ENCODE measurements at regions not wholly inside any gene's neighbourhood (a gene's known extent, or its start where the extent isn't known, plus 50 kb on each side); places are given as distances from the start of the nearest gene placed in this dataset.
"Not testable (repeated sequence)": the region's sequence is repeated elsewhere in the genome, so short reads cannot be mapped to it uniquely, and the experiment has no call there.

DNA sequence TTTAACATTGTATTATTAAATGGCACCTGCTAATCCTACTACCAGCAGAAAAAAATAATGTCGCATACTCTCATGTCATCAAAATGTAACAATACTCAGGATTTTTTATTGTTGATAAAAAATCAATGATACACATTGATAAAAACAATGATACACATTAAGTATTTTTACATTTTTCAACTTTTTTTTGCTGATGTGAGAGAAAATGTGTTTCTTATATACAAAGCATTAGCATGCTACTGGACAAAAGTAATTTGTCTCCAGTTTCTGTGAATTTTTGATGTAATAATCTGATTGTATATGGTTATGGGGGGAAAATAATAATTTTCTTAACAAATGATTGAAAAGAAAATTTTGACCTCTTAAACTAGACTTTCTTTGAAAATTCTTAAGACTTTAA lies 1256.6 kb upstream of the CNTN5 start:
- ATAC-seq (no peak), DNase-seq (ENCODE audit: missing footprints) (no peak)
- intact Hi-C loops (cut with DNase I): no loop called here

DNA sequence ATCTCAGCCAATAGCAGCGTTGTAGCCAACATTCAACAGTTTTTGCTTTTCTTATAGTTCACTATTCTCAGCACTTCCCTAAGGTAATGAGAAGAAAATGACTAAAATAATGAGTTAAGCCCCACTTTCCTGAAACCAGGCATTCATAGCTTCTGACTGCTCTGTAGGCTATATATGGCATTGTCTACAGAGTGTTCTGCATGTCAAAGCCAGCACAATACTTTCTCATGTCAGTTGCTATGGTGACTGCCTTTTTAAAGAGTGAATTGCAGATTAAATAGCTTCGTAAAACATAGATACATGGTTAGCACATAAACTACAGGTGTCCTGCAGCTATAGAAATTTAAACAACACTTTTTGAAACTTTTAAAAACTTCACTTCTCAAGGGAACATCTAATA lies 1256.1 kb upstream of the CNTN5 start:
- no peak for DNase-seq (ENCODE audit: missing footprints)
- intact Hi-C loops (cut with DNase I): no loop called here
- no peak for ATAC-seq

DNA sequence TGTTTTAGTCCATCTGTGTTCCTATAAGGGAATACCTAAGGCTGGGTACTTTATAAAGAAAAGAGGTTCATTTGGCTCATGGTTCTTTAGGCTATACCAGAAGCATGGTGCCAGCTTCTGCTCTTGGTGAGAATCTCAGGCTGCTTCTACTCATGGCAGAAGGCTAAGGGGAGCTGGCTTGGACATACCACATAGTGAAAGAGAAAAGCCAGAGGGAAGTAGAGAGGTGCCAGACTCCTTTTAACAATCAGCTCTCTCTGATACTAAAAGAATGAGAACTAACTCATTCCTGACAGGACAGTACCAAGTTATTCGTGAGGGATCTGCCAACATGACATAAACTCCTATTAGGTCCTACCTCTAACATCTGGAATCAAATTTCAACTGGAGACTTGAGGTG lies 1250.2 kb upstream of the CNTN5 start:
- DNase-seq (ENCODE audit: missing footprints): no peak
- peak; percentile 76 for ATAC-seq
- intact Hi-C loops (cut with DNase I): no loop called here

DNA sequence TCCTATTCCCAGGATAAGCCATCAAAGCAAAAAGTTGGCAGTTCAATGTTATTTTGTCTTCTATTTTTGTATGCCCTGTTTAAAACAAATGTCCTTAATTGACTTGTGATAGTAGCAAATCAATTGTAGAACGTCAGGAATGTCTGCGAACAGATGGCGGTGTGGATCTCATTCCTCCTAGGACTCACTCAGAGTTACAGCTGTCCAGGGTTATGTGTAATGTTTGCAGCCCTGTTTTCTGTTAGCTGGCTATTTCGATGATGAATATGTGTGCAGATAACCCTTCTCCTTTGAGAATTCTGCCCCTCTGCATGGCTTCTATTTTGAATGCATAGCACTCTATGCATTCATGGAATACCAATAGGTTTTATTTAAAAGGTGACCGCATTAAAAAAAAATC lies 1248.0 kb upstream of the CNTN5 start:
- peak; percentile 74 for ATAC-seq
- no peak for DNase-seq (ENCODE audit: missing footprints)
- intact Hi-C loops (cut with DNase I): no loop called here

DNA sequence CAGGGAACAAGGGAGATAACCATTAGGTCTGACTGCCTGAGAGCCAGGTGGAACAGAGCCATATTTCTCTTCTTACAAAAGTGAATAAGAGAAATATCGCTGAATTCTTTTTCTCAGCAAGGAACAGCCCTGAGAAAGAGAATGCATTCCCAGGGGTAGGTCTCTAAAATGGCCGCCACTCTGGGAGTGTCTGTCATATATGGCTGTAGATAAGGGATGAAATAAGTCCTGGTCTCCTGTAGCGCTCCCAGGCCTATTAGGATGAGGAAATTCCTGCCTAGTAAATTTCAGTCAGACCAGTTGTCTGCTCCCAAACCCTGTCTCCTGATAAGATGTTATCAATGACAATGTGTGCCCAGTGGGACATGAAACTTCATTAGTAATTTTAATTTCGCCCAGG lies 1236.4 kb upstream of the CNTN5 start:
- DNase-seq (ENCODE audit: missing footprints); ATAC-seq; intact Hi-C loops (cut with DNase I): not testable (repeated sequence)

DNA sequence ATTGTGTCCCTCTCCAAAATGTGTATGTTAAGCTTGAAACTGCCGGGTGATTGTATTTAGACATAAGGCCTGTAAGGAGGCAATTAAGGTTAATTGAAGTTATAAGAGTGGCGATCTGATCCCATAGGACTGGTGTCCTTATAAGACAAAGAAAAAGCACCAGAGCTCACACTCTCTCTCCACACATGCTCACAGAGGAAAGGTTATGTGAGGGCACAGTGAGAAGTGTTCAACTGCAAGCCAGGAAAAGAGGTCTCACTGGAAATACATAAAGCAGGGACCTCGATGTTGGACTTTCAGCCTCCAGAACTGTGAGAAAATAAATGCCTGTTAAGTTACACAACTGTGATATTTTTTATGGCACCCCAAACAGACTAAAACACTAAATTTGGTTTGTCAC lies 1233.8 kb upstream of the CNTN5 start:
- DNase-seq (ENCODE audit: missing footprints): no peak
- intact Hi-C loops (cut with DNase I): no loop called here
- ATAC-seq: peak; percentile 52

DNA sequence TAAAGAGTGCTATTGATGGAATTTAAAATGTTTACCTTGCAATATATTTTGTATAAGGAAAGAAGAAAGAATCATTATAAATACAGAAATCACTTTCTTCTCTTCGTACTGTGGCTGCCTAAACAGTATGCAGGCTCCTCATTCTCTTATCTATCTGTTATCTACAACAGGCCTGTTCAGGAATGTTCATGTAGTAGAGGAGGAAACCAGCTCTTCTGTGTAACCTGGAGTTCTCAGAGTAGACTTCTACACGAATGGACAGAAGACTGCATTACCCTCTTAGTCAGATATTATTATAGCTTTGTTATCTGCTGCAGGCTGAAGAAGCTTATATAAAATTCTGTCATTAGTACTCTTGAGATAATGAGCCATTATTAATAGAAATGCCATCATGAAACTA lies 1225.9 kb upstream of the CNTN5 start:
- DNase-seq (ENCODE audit: missing footprints): no peak
- ATAC-seq: no peak
- intact Hi-C loops (cut with DNase I): no loop called here

DNA sequence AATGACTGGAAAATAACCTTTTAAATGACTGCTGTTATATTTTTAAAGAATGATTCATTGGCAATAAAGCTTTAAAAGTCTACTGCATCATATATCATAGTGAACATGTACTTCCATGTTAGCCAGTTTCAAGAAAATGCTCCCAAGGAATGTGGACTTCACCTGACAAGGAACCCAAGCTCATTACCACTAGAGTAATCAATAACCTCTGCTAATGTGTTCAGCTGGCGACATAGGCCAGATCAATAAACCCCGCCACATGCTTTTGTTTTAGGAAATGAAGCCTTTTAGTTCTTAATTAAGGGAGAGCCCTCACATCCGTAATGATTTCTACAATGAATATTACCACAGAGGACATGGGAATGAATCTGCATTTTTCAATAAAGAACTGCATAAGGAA lies 1219.9 kb upstream of the CNTN5 start:
- ATAC-seq (no peak), DNase-seq (ENCODE audit: missing footprints) (no peak)
- intact Hi-C loops (cut with DNase I): no loop called here

DNA sequence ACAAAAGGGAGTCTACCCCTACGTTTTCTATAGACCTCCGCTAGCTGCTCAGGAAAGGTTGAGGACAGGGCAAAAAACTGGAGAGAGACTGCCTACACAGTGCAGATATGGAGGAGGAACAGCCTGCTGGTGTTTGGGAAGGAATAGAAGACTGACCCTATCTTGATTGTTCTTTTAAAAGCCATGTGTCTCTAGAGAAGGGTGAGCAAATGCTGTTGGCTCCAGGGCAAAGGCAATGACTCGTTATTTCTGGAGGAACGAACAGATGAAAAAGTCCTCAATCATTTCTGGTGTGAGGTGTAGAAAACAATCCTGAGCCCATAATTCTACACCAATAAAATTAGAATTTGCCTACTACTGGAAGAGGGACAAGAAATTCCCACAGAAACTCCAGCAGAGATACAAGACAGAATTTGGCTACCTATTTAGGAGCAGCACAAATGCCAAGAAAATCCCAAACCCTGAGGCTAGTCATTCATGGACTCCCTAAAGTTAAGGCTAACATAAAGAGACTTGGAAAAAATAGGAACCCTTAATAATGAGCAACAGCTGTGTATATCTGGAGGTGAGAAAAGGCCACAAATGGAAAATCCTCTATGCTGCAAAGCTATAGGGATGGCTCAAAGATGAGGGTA lies 1206.3 kb upstream of the CNTN5 start:
- ATAC-seq (peak; percentile 93), DNase-seq (ENCODE audit: missing footprints) (no peak)
- intact Hi-C loops (cut with DNase I): no loop called here

DNA sequence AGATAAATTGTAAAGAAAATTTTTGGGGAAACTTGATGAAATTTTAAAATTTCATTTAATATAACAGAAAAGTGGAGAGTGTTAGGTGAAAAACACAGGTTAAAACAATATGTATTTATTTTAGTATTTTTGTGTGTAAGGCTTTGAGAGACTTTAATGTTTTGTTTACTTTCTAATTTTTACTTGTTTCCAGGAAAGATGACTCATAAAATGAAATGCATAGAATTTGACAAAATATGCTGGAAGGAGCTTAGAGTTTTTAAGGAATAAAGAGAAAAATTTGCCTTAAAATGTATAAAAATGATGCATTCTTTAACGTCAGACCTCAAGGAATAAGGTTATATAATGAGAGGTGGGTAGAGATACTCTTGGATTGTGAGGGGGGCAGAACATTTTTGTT lies 1205.1 kb upstream of the CNTN5 start:
- no peak for DNase-seq (ENCODE audit: missing footprints)
- no peak for ATAC-seq
- intact Hi-C loops (cut with DNase I): no loop called here

DNA sequence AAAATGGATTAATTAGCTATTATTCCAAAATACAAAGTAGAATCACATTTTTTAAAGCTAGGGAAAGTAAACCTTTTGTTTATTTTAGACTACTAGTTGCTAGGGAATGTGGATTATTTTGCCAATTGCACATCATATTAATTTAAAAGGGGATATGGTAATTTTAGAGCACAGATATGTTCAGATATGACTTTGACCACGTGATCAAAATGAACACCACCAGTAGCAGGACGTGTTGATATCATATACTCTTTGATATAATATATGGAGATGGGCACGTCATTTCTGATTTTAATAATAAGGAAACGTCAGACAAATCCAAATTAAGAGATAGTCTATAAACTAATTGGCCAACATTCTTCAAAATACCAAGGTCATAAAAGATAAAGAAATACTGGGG lies 1188.3 kb upstream of the CNTN5 start:
- intact Hi-C loops (cut with DNase I): no loop called here
- DNase-seq (ENCODE audit: missing footprints) (no peak), ATAC-seq (no peak)

DNA sequence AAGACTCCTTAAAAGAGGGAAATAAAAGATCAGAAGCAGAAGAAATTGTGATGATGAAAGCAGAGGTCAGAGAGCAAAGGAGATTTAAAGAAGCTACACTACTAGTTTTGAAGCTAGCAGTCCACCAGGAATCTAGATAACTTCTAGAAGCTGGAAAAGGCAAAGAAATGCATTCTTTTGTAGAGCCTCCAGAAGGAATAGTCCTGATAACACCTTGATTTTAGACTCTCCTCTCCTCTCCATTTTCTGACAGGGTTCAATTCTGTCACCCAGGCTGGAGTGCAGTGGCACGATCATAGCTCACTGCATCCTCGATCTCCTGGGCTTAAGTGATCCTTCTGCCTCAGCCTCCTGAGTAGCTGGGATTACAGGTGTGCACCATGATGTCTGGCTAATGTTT lies 1187.3 kb upstream of the CNTN5 start:
- ATAC-seq (no peak), DNase-seq (ENCODE audit: missing footprints) (no peak)
- intact Hi-C loops (cut with DNase I): no loop called here

DNA sequence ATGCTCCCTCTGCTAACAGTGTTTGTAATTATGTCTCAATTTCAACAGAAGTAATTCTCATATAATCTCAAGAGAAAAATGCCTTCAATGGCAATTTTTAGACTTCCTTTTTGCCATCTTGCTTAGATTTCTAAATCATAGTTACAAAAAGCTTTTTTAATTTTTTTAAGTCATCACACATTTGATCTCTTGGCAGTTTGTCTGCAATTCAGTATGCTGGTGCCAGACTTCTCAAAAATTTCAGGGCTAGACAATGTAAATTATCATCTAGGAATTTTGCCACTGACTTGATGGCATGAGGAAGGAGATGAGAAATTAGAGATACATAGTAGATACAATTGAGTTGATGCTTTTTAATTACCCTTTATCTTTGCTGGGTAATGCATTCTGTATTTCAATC lies 1176.7 kb upstream of the CNTN5 start:
- intact Hi-C loops (cut with DNase I): no loop called here
- DNase-seq (ENCODE audit: missing footprints) (no peak), ATAC-seq (no peak)

DNA sequence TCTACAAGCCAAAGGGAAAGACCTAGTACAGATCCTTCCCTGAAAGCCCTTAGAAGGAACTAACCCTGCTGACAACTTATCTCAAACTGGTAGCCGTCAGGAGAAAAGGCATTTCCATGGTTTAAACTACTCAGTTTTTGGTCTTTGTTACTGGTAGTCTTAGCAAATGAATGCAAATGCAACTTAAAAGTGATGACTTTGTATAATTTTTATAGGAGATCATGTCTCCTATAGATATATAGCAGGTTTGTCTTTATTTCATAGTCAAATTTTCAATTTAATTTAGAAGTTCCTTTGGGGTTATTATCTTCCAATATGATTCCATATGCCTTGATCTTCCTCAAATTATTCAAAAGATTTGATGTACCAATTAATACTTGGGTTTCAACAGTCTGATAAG lies 1173.0 kb upstream of the CNTN5 start:
- intact Hi-C loops (cut with DNase I): no loop called here
- ATAC-seq (no peak), DNase-seq (ENCODE audit: missing footprints) (no peak)

DNA sequence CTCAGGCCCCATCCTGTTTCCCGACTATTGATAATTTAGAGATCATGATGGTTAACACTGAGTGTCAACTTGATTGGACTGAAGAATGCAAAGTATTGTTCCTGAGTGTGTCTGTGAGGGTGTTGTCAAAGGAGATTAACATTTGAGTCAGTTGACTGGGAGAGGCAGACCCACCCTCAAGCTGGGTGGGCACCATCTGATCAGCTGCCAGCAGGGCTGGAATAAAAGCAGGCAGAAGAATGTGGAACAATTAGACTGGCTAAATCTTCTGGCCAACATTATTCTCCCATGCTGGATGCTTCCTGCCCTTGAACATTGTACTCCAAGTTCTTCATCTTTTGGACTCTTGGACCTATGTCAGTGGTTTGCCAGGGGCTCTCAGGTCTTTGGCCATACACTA lies 1170.0 kb upstream of the CNTN5 start:
- ATAC-seq (no peak), DNase-seq (ENCODE audit: missing footprints) (no peak)
- intact Hi-C loops (cut with DNase I): no loop called here

DNA sequence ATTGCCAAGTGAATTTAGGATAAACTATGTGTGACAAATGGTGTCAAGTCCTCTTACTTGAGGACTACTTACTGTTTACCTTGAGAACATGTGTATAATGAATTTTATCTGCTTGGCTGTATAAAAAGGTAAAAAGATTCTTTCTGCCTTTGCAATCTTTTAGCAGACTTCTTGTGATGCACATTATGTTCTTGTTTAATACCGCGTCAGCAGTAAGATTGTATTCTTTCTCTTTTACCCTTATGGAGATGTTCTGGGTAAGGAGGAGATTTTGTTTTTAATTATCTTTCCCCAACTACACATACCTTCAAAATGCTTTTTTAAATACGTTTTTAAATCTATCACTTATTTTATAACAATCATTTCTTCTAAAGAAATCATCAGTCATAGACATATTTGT lies 1166.4 kb upstream of the CNTN5 start:
- intact Hi-C loops (cut with DNase I): no loop called here
- no peak for ATAC-seq

DNA sequence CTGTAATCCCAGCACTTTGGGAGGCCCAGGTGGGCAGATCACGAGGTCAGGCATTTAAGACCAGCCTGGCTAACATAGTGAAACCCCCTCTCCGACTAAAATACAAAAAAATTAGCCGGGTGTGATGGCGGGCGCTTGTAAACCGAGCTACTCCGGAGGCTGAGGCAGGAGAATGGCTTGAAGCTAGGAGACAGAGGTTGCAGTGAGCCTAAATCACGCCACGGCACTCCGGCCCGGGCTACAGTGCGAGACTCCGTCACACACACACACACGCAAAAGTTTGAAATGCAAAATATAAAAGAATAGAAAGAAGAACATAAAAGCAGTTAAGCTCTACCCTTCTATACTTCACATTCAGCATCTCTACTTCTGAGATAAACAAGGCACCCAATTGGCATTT lies 1165.9 kb upstream of the CNTN5 start:
- no peak for ATAC-seq
- no peak for DNase-seq (ENCODE audit: missing footprints)
- intact Hi-C loops (cut with DNase I): no loop called here

More for the DNA sequence above, 1166.4 kb upstream of the CNTN5 start:
- no peak for DNase-seq (ENCODE audit: missing footprints)

DNA sequence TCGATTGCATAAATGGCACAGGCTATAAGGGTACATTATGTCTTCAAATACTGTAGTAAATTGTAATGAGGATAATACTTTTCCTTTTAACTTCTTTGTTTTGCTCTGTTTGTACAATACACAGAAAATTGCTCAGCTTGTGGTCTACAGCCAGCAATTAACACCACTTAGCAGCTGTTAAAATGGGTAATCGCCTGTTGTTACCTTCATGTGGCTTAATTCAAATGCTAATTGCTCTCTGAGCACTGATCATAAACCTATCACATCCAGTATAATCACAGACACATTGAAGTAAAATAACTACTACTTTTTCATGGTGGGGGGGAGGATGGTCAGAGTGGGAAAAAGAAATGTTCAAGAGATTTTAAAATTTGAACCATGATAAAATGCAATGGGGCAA lies 1164.1 kb upstream of the CNTN5 start:
- intact Hi-C loops (cut with DNase I): no loop called here
- DNase-seq (ENCODE audit: missing footprints) (no peak), ATAC-seq (no peak)

DNA sequence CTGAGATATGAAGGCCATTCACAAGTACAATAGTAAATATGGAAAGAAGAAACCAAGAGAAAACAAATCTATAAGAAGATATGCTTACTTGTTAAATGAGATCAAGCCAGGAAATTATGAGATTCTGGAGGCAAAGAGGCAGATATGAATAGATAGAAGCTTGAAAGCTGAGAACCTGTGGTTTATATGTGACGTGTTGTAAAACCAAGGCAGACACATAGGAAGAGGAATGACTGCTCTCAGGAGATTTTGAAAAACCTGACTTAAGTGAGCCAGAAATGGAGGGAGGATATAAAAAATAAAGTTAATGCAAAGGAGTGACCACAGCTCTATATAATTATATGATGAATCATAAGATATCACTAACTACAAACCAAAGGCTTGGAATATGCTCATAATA lies 1160.5 kb upstream of the CNTN5 start:
- no peak for ATAC-seq
- DNase-seq (ENCODE audit: missing footprints): no peak
- intact Hi-C loops (cut with DNase I): no loop called here

DNA sequence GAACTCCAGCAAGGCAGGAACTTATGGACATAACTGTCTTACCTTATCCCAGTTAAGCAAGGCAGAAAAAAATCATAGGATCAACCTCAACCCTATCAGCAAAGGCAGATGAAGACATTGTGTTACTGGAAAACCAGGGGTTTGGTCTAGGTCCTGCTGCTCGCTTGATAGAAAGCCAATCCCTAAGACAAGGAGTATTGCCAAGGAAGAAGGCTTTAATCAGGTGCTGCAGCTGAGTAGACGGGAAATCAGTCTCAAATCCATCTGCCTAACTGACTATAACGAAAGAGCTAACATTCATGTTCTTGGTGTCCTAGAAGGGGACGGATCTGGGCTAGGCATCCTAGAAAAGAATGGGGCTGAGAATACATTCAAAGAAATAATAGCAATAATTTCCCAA lies 1158.7 kb upstream of the CNTN5 start:
- no peak for DNase-seq (ENCODE audit: missing footprints)
- intact Hi-C loops (cut with DNase I): no loop called here
- ATAC-seq: no peak

DNA sequence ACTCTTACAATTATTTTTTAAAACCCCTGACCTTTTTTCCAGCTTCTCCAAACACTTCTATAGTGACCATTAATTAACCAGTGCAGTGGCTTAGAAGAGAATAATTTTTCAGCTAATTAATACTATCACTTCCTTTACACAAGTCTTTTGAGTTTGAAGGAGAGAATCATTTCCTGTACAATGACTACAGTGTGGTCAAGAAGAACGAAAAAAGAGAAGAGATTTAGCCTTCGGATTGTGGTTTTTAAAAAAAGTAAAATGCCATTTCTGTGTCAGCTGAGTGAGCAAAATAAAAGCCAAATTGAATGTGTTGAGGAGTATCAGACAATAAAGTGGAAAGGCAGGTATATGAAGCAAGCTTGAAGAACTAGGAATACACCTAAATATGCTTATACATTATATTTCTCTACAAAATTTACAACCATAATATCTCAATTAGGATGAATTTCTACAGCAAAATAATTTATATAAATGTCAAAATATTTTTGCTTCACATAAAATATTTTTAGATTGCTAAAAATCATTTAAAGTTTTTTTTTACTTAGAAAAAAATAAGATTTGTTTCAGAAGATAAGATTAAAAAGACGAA lies 1155.2 kb upstream of the CNTN5 start:
- DNase-seq (ENCODE audit: missing footprints): no peak
- intact Hi-C loops (cut with DNase I): no loop called here

More for the DNA sequence above, 1155.2 kb upstream of the CNTN5 start:
- ATAC-seq: no peak

Data from Right ventricle myocardium inferior (tissue), 1 donor.